SK-N-SH (cell line): ENCODE measurements at regions not wholly inside any gene's neighbourhood (a gene's known extent, or its start where the extent isn't known, plus 50 kb on each side); places are given as distances from the start of the nearest gene placed in this dataset.

ENCODE experiments used
- CTCF ChIA-PET: fragments of 300-600, 350-600 bp; formaldehyde crosslinking; extraction: SDS; loops from one replicate; lab custom pipeline; 2021; lab: Yijun Ruan, JAX
- POLR2A ChIA-PET: fragments of 350-600 bp; sonication (Branson Sonifier 250); formaldehyde crosslinking; extraction: SDS; loops from one replicate; lab custom pipeline; 2020; ENCODE audit warnings: antibody characterized with exemption, inconsistent platforms; lab: Yijun Ruan, JAX
- DNase-seq: peaks from one replicate; pipeline ENCODE4 v3.0.0; 2012
- H2AFZ ChIP-seq: fragments of 200-600 bp; sonication (generic); 2 replicates; pipeline ENCODE4 v1.8.1; 2016; ENCODE audit warnings: antibody characterized with exemption, mild to moderate bottlenecking, low read depth
- H3F3A ChIP-seq: fragments of 200-600 bp; sonication (generic); replicated peaks from 2 replicates; pipeline ENCODE3; 2016; ENCODE audit warnings: antibody characterized with exemption, mild to moderate bottlenecking; ENCODE audit not compliant: insufficient read depth
- H3K27ac ChIP-seq, 2 experiments: fragments of 200-500 bp in 1 of 2; fragments of 200-600 bp in 1 of 2; sonication (Bioruptor generic) in 1 of 2; sonication (generic), shearing (Covaris generic) in 1 of 2; 2 replicates each; pipeline versions ENCODE4 v1.5.1 to v1.6.1; 2014 to 2016; ENCODE audit warnings: low read depth in 2 of 2, inconsistent platforms in 1 of 2, low read length in 1 of 2, mild to moderate bottlenecking in 1 of 2, mixed read lengths in 1 of 2
- H3K27me3 ChIP-seq: fragments of 200-600 bp; sonication (generic), shearing (Covaris generic); 2 replicates; pipeline ENCODE4 v1.6.1; 2016; ENCODE audit warnings: mixed run types; ENCODE audit not compliant: insufficient read depth
- H3K36me3 ChIP-seq, 2 experiments: fragments of 200-500 bp in 1 of 2; fragments of 200-600 bp in 1 of 2; sonication (Bioruptor generic) in 1 of 2; sonication (generic) in 1 of 2; replicated peaks in 1 of 2; 2 replicates each; pipeline versions ENCODE3 to v1.5.1; 2014 to 2016; ENCODE audit warnings: low read length in 1 of 2, mild to moderate bottlenecking in 1 of 2; ENCODE audit not compliant: insufficient read depth in 2 of 2, control insufficient read depth in 1 of 2
- H3K4me1 ChIP-seq, 2 experiments: fragments of 200-500 bp in 1 of 2; fragments of 200-600 bp in 1 of 2; sonication (Bioruptor generic) in 1 of 2; sonication (generic), shearing (Covaris generic) in 1 of 2; 2 replicates each; pipeline versions ENCODE4 v1.5.1 to v1.6.1; 2014 to 2016; ENCODE audit warnings: low read depth in 1 of 2, low read length in 1 of 2, mixed run types in 1 of 2; ENCODE audit not compliant: insufficient read depth in 2 of 2, control insufficient read depth in 1 of 2
- H3K4me2 ChIP-seq: fragments of 200-600 bp; sonication (generic), shearing (Covaris generic); 2 replicates; pipeline ENCODE4 v1.6.1; 2017; ENCODE audit warnings: mixed run types
- H3K4me3 ChIP-seq, 2 experiments: fragments of 200-500 bp in 1 of 2; fragments of 200-600 bp in 1 of 2; sonication (Bioruptor generic) in 1 of 2; sonication (generic), shearing (Covaris generic) in 1 of 2; 2 replicates each; pipeline versions ENCODE4 v1.5.1 to v1.8.1; 2014 to 2016; ENCODE audit warnings: low read depth in 2 of 2, inconsistent platforms in 1 of 2, low read length in 1 of 2, mild to moderate bottlenecking in 1 of 2, mixed read lengths in 1 of 2, moderate library complexity in 1 of 2
- H3K79me2 ChIP-seq: fragments of 200-600 bp; sonication (generic); 2 replicates; pipeline ENCODE4 v1.8.1; 2017; ENCODE audit warnings: mild to moderate bottlenecking; ENCODE audit not compliant: insufficient read depth
- H3K9ac ChIP-seq: fragments of 200-600 bp; sonication (generic); 2 replicates; pipeline ENCODE4 v1.6.1; 2017; ENCODE audit warnings: mixed run types
- H3K9me2 ChIP-seq: fragments of 200-600 bp; sonication (generic); 2 replicates; pipeline ENCODE4 v1.6.1; 2017; ENCODE audit warnings: mixed run types
- H3K9me3 ChIP-seq: fragments of 200-600 bp; sonication (generic); 2 replicates; pipeline ENCODE4 v1.6.1; 2017; ENCODE audit warnings: mixed run types, mild to moderate bottlenecking, moderate library complexity
- H4K20me1 ChIP-seq: fragments of 200-600 bp; sonication (generic); 2 replicates; pipeline ENCODE4 v1.6.1; 2017; ENCODE audit warnings: mild to moderate bottlenecking, mixed run types; ENCODE audit not compliant: insufficient read depth
- EZH2phosphoT487 ChIP-seq: fragments of 200-600 bp; sonication (generic); IDR thresholded peaks from 2 replicates; pipeline ENCODE4 v1.6.1; 2017; ENCODE audit warnings: low read depth, mixed run types, mild to moderate bottlenecking, antibody characterized with exemption, moderate library complexity, borderline replicate concordance
- GATA2 ChIP-seq: sonication (generic); formaldehyde crosslinking; IDR thresholded peaks from 2 replicates; pipeline ENCODE4 v1.5.0; 2020; ENCODE audit warnings: mild to moderate bottlenecking, missing genetic modification reagents
- JUND ChIP-seq: IDR thresholded peaks from 2 replicates; pipeline ENCODE4 v1.4.0; 2012
- MAX ChIP-seq: IDR thresholded peaks from 2 replicates; pipeline ENCODE4 v1.4.0; 2012; ENCODE audit warnings: low read depth
- MEF2A ChIP-seq: IDR thresholded peaks from 2 replicates; pipeline ENCODE4 v1.4.0; 2012; ENCODE audit warnings: low read depth, borderline replicate concordance
- MXI1 ChIP-seq: IDR thresholded peaks from 2 replicates; pipeline ENCODE4 v1.6.1; 2012; ENCODE audit warnings: mild to moderate bottlenecking, low read depth, low read length, improper control_type of control experiment
- NRF1 ChIP-seq: IDR thresholded peaks from 2 replicates; pipeline ENCODE4 v1.6.1; 2012; ENCODE audit warnings: low read depth, mild to moderate bottlenecking, low read length
- PBX3 ChIP-seq: IDR thresholded peaks from 2 replicates; pipeline ENCODE4; 2012
- RAD21 ChIP-seq: IDR thresholded peaks from 2 replicates; pipeline ENCODE4 v1.6.1; 2012; ENCODE audit warnings: mild to moderate bottlenecking, low read length
- RFX5 ChIP-seq: IDR thresholded peaks from 2 replicates; pipeline ENCODE4 v1.6.1; 2012; ENCODE audit warnings: mild to moderate bottlenecking, improper control_type of control experiment, low read length
- SIN3A ChIP-seq: IDR thresholded peaks from 2 replicates; pipeline ENCODE4 v1.6.1; 2012; ENCODE audit warnings: low read depth, mild to moderate bottlenecking, low read length, moderate library complexity, borderline replicate concordance
- SMC3 ChIP-seq: IDR thresholded peaks from 2 replicates; pipeline ENCODE4 v1.6.1; 2012; ENCODE audit warnings: low read depth, low read length, improper control_type of control experiment
- TCF12 ChIP-seq: IDR thresholded peaks from 2 replicates; pipeline ENCODE4 v1.4.0; 2012
- USF1 ChIP-seq: IDR thresholded peaks from 2 replicates; pipeline ENCODE4 v1.4.0; 2012; ENCODE audit warnings: low read depth, borderline replicate concordance
- USF2 ChIP-seq: fragments of 150-350 bp; IDR thresholded peaks from 2 replicates; pipeline ENCODE4 v1.6.1; 2017; ENCODE audit warnings: antibody characterized with exemption, low read length, low read depth, borderline replicate concordance
- YY1 ChIP-seq: IDR thresholded peaks from 2 replicates; pipeline ENCODE4 v1.4.0; 2012; ENCODE audit warnings: low read depth, mild to moderate bottlenecking
- ZBTB33 ChIP-seq: IDR thresholded peaks from 2 replicates; pipeline ENCODE4 v1.4.0; 2012; ENCODE audit warnings: low read depth, borderline replicate concordance
- WGBS: methylation state at CpG from one replicate; pipeline ENCODE4 v1.1.6; 2017; ENCODE audit warnings: low lambda C conversion rate; 5-methylcytosine and 5-hydroxymethylcytosine counted together

- Histone ChIP-seq H3K36me3 (no peaks in the 10 kb centered on the region), H3K9ac (no peak overlapping the region), H3K4me2 (no peak overlapping the region), H3K9me2 (no peaks in the 10 kb centered on the region), H4K20me1 (no peaks in the 10 kb centered on the region), H2AFZ (no peak overlapping the region), H3K79me2 (no peaks in the 10 kb centered on the region), H3K9me3 (no peaks in the 10 kb centered on the region; the same call in 1 of the 2 replicates), H3F3A (no peaks in the 10 kb centered on the region), H3K4me3 (no peak overlapping the region), H3K4me1 (no peaks in the 10 kb centered on the region), H3K27me3 (no peaks in the 10 kb centered on the region), H3K27ac (no peak overlapping the region)
- POLR2A ChIA-PET = no interaction called here
- 18% methylated on average over 1 of the region's 1 CpG for WGBS
- CTCF ChIA-PET = interaction anchor here (0.8 kb wide), 1 partner anchor 8 kb away, joined by 3 read pairs; no protein-coding TSS in a partner anchor
- TF ChIP-seq YY1 = no peak
- no peak for TF ChIP-seq USF1
- TF ChIP-seq RFX5 = no peak
- TF ChIP-seq GATA2 (CRISPR knock-in tag) = no peak
- TF ChIP-seq SMC3 = no peak
- TF ChIP-seq ZBTB33 = no peak
- TF ChIP-seq RAD21 = no peak
- TF ChIP-seq MAX = no peak
- no peak for DNase-seq
These were observed 269.0 kb downstream of the C6orf118 start for GRCh38 chr6:165040440-165040839.

- Histone ChIP-seq H3K4me2 (no peak overlapping the region), H3K9me3 (no peaks in the 10 kb centered on the region; the same call in 1 of the 2 replicates), H3K27ac (no peak overlapping the region), H3K79me2 (no peaks in the 10 kb centered on the region), H2AFZ (no peak overlapping the region), H3K9me2 (no peaks in the 10 kb centered on the region), H3K9ac (no peak overlapping the region), H4K20me1 (no peaks in the 10 kb centered on the region), H3K36me3 (no peaks in the 10 kb centered on the region), H3F3A (no peaks in the 10 kb centered on the region), H3K4me1 (no peaks in the 10 kb centered on the region), H3K4me3 (no peak overlapping the region), H3K27me3 (no peaks in the 10 kb centered on the region)
- CTCF ChIA-PET = no interaction called here
- no peak for DNase-seq
- 18% methylated on average over 4 of the region's 4 CpGs for WGBS
- POLR2A ChIA-PET = no interaction called here
- TF ChIP-seq TCF12 (no peak), SMC3 (no peak), USF1 (no peak), USF2 (no peak), SIN3A (no peak), MEF2A (no peak), PBX3 (no peak), JUND (no peak), RFX5 (no peak), EZH2phosphoT487 (no peak), NRF1 (no peak), MXI1 (no peak), YY1 (no peak), GATA2 (CRISPR knock-in tag) (no peak), ZBTB33 (no peak)
These were observed 275.1 kb downstream of the C6orf118 start for GRCh38 chr6:165034271-165034741.
